Peyer's patch (tissue), 4 donors: ENCODE measurements at regions not wholly inside any gene's neighbourhood (a gene's known extent, or its start where the extent isn't known, plus 50 kb on each side); places are given as distances from the start of the nearest gene placed in this dataset.

Source experiments
- DNase-seq, 3 donors: peaks; one replicate each; pipeline ENCODE4 v3.0.0-alpha.2; 2017 to 2019
- H3K27ac ChIP-seq, 4 donors: fragments of 200-600 bp; sonication (generic); one replicate each; pipeline ENCODE4 v1.5.1; 2016 to 2019
- H3K27me3 ChIP-seq, 2 donors: fragments of 200-600 bp; sonication (generic); one replicate each; pipeline ENCODE4 v1.5.1; 2019
- H3K36me3 ChIP-seq, 3 donors: fragments of 200-600 bp; sonication (generic); one replicate each; pipeline ENCODE4 v1.5.1; 2016 to 2019
- H3K4me1 ChIP-seq, 4 donors: fragments of 200-600 bp; sonication (generic); one replicate each; pipeline ENCODE4 v1.5.1; 2016 to 2019
- H3K4me3 ChIP-seq, 4 donors: fragments of 200-600 bp; sonication (generic); 1 replicate in 3 of 4; 2 replicates in 1 of 4; pipeline ENCODE4 v1.5.1; 2016 to 2019; ENCODE audit warnings: mild to moderate bottlenecking in 1 of 4
- H3K9me3 ChIP-seq, 4 donors: fragments of 200-600 bp; sonication (generic); one replicate each; pipeline ENCODE4 v1.5.1; 2016 to 2019; ENCODE audit warnings: mild to moderate bottlenecking in 1 of 4
- CTCF ChIP-seq, 6 experiments: fragments of 450-650 bp in 4 of 6; fragments of 200-600 bp in 2 of 6; sonication (generic) in 1 of 6; IDR thresholded peaks; one replicate each; pipeline ENCODE4 v1.5.1; 2017 to 2019; ENCODE audit warnings: antibody characterized with exemption in 6 of 6, mild to moderate bottlenecking in 3 of 6, moderate library complexity in 1 of 6
- POLR2A ChIP-seq, 2 donors: fragments of 450-650 bp; IDR thresholded peaks; one replicate each; pipeline ENCODE4 v1.5.1; 2017; ENCODE audit warnings: antibody characterized with exemption in 2 of 2, mild to moderate bottlenecking in 2 of 2, moderate library complexity in 2 of 2

GRCh38 chr4:15250021-15250441 is 177.8 kb upstream of the C1QTNF7 start:
- Histone ChIP-seq H3K27ac (no peak overlapping the region), H3K27me3 (no peaks in the 10 kb centered on the region), H3K9me3 (no peaks in the 10 kb centered on the region), H3K36me3 (no peaks in the 10 kb centered on the region), H3K4me3 (no peak overlapping the region), H3K4me1 (no peaks in the 10 kb centered on the region)
- no peak for DNase-seq
- TF ChIP-seq POLR2A (IDR thresholded peaks at IDR 0.05) (no peak), CTCF (IDR thresholded peaks at IDR 0.05) (no peak)

GRCh38 chr4:15253349-15253748 is 174.5 kb upstream of the C1QTNF7 start:
- TF ChIP-seq POLR2A (IDR thresholded peaks at IDR 0.05) (no peak), CTCF (IDR thresholded peaks at IDR 0.05) (no peak)
- Histone ChIP-seq H3K4me1 (no peaks in the 10 kb centered on the region), H3K27me3 (no peaks in the 10 kb centered on the region), H3K4me3 (no peak overlapping the region), H3K9me3 (no peaks in the 10 kb centered on the region), H3K36me3 (no peaks in the 10 kb centered on the region), H3K27ac (no peak overlapping the region)
- no peak for DNase-seq

GRCh38 chr4:15254236-15254880 is 173.5 kb upstream of the C1QTNF7 start:
- H3K4me1 ChIP-seq = no peaks in the 10 kb centered on the region
- TF ChIP-seq CTCF (IDR thresholded peaks at IDR 0.05) = no peak
- no peak for TF ChIP-seq POLR2A (IDR thresholded peaks at IDR 0.05)
- H3K9me3 ChIP-seq = no peaks in the 10 kb centered on the region
- H3K4me3 ChIP-seq = no peak overlapping the region
- no peaks in the 10 kb centered on the region for H3K36me3 ChIP-seq
- no peak overlapping the region for H3K27ac ChIP-seq
- H3K27me3 ChIP-seq = no peaks in the 10 kb centered on the region
- no peak for DNase-seq

- H3K4me1 ChIP-seq = no peaks in the 10 kb centered on the region
- no peaks in the 10 kb centered on the region for H3K36me3 ChIP-seq
- no peak for DNase-seq
- no peak for TF ChIP-seq CTCF (IDR thresholded peaks at IDR 0.05)
- no peak for TF ChIP-seq POLR2A (IDR thresholded peaks at IDR 0.05)
- H3K27me3 ChIP-seq = no peaks in the 10 kb centered on the region
- no peaks in the 10 kb centered on the region for H3K9me3 ChIP-seq
- no peak overlapping the region for H3K27ac ChIP-seq
- no peak overlapping the region for H3K4me3 ChIP-seq
Observed at GRCh38 chr4:15255537-15255936, 172.3 kb upstream of the C1QTNF7 start.

GRCh38 chr4:15260758-15261157 is 167.1 kb upstream of the C1QTNF7 start:
- DNase-seq = no peak
- H3K9me3 ChIP-seq = no peaks in the 10 kb centered on the region
- no peaks in the 10 kb centered on the region for H3K4me1 ChIP-seq
- TF ChIP-seq CTCF (IDR thresholded peaks at IDR 0.05) (no peak), POLR2A (IDR thresholded peaks at IDR 0.05) (no peak)
- H3K27me3 ChIP-seq = no peaks in the 10 kb centered on the region
- no peaks in the 10 kb centered on the region for H3K36me3 ChIP-seq
- no peak overlapping the region for H3K4me3 ChIP-seq
- no peak overlapping the region for H3K27ac ChIP-seq

- no peak overlapping the region for H3K4me3 ChIP-seq
- no peak overlapping the region for H3K27ac ChIP-seq
- no peaks in the 10 kb centered on the region for H3K36me3 ChIP-seq
- no peaks in the 10 kb centered on the region for H3K4me1 ChIP-seq
- no peak for TF ChIP-seq CTCF (IDR thresholded peaks at IDR 0.05)
- TF ChIP-seq POLR2A (IDR thresholded peaks at IDR 0.05) = no peak
- no peaks in the 10 kb centered on the region for H3K9me3 ChIP-seq
- DNase-seq = no peak
- H3K27me3 ChIP-seq = no peaks in the 10 kb centered on the region
Observed at GRCh38 chr4:15262396-15262795, 165.4 kb upstream of the C1QTNF7 start.
